Fibroblast of skin of left biceps (primary cell): ENCODE measurements at regions not wholly inside any gene's neighbourhood (a gene's known extent, or its start where the extent isn't known, plus 50 kb on each side); places are given as distances from the start of the nearest gene placed in this dataset.

Experiments
- DNase-seq, 2 experiments: peaks; one replicate each; pipeline ENCODE4 v3.0.0-alpha.2; 2013; ENCODE audit warnings: low read depth in 2 of 2

DNA sequence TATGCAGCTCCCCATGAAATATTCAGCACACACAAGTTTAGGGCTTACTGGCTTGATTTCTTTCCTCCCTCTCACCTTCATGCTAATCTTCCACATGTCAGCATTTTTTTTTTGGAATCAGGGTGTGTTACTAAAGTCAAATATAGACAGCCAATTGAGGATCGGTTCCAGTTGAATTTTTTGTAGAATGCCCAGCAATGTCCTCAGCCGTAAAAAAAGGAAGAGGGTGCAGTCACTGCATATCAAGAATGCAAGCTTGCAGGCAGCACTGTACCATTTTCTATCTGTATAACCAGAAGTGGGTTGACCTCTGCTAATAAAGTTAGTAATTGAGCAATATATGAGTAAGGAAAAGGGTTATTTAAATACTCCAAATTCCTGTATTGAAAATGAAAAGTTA is 51.4 kb upstream of the CHMP2B start:
- no peak for DNase-seq

DNA sequence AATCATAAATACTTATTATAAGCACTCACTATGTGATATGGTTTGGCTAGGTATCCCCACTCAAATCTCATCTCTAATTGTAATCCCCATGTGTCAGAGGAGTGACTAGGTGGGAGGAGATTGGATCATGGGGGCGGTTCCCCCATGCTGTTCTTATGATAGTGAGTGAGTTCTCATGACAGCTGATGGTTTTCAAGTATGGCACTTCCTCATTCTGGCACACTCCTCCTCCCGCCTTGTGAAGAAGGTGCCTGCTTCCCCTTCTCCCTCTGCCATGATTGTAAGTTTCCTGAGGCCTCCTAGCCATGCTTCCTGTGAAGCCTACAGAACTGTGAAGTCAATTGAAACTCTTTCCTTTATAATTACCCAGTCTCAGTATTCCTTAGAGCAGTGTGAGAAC is 53.3 kb upstream of the CHMP2B start:
- no peak for DNase-seq

DNA sequence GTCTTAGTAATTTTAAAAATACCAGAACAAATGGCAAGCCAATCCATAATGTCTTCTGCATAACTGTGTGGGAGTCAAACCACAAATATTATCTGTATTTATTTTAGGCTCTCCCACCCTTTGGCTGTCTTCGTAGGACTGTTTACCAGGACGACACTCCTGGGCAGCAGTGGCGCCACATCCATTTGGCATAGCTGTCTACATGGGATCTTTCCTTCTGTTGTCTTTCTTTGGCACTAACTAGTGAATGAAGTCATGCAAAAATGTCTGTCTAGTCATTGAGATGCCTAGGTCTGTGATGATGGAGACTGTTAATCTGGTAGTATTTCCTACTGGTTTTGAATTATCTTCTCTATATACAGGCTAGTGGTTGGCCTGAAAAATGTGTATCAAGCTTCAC is 54.0 kb upstream of the CHMP2B start:
- DNase-seq, result no peak

DNA sequence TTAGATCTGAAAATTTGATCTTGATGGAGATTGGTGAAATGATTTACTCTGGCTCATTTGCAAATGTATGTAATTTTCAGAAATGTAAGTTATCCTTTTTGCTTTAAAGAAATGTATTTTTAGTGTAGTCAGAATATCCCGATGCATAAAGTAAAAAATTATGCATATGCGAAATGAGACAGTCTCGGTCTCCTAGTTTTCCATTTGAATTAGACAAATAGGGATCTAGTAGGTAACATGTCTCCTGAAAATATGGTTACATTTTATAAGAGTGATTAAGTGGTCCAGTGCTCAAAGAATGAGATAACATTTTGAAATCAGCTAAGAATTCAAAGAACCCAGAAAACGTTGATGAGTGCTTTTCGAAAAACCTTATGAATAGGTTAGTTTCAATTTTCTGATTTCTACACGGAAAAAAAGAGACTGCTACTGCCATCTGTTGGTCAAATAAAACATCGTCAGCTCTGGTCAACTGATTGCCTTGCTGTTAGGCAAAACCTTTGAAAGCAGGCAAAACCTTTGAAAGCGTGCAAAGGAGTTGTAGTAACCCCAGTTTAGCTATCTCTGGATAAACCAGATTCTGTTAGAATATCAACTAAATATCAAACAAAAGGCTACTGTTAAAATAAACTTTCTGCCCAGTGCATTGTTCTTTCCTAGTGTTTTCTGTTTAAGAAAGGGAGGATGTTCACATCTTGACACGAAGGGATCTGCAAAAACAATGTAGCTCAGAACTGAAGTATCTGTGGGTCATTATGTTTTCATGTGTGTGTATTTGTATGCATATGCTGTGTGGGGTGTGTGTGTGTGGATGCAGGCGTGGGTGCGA is 59.3 kb upstream of the CHMP2B start:
- DNase-seq, result peak; percentile 35 to 40

DNA sequence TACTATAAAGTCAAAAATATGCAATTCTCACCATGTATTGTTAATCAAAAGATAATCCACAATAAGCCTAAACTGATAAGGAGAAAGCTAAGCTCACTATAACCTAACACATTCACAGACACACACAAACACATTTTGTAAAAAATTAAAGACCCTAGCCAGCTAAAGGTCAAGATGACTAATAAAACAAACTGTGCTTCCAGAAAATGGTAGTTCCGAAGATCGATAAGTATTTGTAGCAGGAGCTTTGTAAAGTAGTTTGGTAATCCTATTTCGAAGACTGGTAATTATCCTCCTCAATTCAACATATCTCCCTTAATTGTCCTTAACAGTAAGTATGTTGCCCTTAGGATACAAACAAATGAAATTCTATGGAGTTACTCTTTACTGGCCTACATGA is 62.9 kb upstream of the CHMP2B start:
- DNase-seq, result no peak

DNA sequence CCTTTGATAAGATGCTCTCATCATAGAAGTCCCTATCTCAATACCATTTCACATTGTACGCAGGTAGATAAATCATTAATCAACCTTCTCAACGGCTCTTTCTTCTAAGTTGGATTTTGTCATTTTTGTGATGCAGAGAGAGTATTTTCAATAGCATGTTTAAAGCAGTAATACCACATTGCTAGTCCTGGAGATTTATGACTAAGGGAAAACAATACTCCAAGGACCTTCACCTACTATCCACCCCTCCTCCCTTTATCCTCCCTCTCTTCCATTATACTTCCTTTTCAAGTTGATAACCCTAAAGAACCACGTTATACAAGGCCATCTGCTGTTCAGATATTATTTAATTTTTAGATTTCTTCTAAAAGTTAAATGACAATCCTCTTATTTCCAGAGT is 65.3 kb upstream of the CHMP2B start:
- DNase-seq, result no peak

DNA sequence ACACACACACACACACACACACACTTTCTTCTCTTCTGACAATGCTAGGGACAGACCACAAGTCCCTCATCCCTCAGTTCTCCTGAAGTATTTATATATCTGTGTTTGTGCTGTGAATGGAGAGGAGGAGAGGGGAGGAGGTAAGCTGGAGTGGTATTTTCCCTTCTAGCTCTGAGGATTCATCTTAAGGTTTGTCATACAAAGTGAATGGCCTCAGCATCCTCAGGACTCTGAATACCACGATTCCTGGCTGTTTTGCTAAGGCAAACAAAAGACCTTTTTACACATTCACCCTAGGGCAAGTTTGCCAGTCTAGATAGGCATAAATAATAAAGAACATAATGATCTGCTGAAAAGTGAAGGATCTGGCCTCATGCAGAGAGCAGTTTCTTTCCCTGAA is 65.7 kb upstream of the CHMP2B start:
- no peak for DNase-seq

DNA sequence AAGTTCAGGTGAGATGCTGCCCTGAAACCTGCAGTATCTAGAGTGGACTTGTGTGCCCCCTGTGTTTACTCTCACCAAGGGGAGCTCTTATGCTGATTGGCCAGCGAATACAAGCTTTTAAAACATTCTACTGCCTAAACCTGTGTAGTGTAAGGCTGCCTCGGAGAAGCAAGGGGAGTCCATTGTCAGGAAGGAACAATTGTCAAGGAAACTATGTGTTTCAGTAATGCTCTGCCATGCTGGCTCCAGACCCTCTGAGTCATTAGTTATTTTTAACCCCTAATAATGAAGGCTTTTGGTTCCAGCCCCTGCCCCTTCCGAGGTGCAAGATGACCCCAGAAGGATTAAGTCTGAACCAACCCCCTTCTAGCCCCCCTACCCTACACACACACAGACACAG is 66.1 kb upstream of the CHMP2B start:
- no peak for DNase-seq

DNA sequence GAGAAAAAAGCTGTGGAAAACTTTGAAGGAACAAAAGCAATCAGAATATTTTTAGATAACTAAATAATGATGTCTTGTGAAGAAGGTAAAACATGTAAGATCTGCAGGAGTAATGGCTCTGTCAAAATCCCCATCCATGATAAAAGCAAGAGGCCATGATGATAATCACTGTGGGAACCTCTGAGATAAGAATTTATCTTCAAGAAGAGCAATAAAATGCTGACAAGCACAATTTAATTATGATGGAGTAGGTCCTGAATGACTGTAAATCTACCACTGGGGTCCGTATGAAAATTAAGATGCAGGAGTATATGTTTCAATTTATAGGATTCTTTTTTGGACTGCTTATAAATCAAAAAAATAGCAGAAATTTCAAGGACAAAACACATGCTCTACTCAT is 68.3 kb upstream of the CHMP2B start:
- DNase-seq, result no peak

DNA sequence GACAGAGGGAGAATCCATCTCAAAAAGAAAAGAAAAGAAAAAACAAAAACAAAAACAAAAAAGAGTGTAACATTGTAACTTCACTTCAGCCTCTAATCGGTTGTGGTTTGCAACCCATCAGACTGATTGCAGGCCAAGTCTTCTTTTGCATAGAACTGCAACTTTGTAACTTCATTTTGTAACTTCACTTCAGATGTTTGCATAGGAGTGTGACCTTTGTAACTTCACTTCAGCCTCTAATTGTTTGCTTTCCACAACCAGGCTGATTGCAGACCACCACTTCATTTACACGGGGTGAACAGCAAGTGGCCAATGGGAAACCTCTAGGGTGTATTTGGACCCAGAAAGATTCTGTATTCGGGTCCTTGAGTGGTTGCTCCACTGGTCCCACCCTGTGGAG is 79.1 kb upstream of the CHMP2B start:
- DNase-seq, result no peak

DNA sequence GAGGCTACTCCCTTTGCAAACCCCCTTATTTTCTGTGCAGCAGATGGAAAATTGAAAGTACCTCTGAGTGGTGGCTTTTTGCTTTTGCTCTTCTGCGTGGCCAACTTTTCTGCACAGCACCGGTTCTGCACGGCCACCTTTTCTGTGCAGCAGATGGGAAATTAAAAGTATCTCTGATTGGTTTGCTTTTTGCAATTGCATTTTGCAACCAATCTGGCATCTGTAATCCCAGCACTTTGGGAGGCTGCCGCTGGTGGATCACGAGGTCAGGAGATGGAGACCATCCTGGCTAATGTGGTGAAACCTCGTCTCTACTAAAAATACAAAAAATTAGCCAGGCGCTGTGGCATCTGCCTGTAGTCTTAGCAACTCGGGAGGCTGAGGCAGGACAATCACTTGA is 79.5 kb upstream of the CHMP2B start:
- DNase-seq, result no peak

DNA sequence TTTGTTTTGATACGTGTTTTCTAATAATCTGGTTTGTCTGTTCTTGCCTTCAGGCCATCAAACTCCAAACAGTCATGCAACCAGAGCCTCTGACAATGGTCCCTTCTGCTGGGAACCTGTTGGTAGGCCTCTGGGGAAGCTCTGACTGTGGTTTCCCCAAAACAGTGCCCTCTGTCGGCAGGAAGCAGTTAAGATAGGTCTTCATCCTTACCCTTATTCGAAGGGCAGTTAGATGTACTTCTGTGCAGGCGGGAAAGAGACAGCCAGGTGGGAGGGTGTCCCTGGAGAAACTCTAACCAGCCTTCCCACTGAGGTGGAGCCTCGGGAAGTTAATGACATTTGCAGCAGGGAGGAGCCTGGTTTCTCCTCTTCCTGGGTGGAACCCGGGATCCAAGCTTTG is 81.6 kb upstream of the CHMP2B start:
- DNase-seq, result no peak

DNA sequence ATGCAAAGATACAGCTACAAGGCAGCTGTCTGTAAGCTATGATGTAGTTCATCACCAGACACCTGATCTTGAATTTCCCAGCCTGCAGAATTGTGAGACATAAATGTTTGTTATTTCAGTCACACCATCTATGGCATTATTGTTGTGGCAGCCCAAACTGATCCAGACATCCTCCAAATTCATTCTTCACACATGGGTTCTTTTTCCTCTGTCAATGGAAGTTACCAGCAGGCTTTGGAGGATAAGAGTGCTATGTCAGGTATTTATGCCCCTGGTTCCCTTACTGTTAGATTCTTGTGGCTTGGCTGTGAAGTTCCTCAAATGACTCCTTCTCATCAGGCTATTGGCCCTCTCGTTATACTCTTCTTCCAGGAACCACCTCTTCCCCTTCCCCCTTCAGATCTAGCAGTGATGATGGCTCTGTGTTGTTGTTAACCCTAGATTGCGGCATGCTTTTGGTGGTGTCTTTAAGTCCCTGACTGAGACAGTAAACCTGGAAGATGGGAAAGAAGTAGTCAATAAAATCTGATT is 91.0 kb upstream of the CHMP2B start:
- no peak for DNase-seq

DNA sequence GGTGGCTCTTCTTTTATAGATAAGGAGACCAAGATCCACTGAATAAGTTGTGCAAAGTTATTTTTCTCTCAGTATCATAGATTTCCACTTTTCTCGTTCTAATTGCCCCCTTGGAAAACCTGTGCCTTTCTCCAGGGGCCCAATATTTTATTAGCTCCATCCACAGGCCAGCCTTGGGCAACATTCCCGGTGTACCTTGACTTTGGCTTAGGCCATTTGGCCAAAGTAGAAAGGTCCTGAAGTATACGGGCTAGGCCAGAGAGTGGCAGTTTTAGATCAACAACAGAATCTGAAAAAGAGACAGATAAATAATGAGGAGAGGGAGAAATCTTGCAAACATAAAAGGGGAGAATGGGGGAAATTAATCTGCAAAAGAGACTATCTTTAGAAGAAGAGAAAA is 91.7 kb upstream of the CHMP2B start:
- DNase-seq, result no peak

DNA sequence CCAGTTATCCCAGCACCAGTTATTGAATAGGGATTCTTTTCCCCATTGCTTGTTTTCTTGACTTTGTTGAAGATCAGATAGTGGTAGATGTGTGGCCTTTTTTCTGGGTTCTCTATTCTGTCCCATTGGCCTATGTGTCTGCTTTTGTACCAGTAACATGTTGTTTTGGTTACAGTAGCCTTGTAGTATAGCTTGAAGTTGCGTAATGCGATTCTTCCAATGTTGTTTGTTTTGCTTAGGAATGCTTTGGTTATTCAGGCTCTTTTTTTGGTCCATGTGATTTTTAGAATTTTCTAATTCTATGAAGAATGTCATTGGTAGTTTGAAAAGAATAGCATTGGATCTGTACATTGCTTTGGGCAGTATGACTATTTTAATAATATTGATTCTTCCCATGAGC is 94.3 kb upstream of the CHMP2B start:
- DNase-seq, result no peak

DNA sequence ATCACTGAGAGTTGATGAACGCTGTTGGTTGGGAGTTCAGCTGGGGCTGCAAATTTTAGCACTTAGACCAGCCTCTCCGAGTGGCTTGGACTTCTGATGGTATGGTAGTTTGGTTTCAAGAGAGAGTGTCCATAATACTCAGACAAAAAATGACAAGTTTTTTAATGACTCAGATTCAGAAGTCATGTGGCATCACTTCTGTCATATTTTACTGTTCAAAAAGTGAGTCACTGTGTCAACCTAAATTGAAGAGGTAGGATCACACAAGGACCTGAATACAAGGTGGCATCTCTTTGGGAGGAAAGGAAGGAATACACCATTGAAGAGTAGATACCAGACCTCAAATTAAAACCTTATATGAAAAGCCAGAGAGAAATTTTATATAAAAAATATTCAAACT is 99.1 kb upstream of the CHMP2B start:
- DNase-seq, result no peak

DNA sequence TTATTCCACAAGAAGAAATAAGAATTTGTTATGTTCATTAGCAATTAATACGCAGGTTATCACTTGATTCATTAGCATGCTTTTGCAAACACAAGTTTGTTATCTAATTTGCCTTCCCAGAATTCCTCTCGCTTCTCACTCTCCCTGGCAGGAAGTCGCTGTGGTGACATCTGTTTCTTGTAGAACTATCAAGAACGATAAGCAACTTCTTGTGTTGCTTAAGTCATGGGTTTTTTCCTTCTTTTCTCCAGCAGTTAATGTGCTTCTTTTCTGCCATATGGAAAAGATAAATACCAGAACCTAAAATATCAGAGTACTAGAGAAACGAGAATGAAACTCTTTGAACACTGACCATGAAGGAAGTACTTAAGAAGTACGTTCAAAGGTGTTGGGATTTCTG is 99.8 kb upstream of the CHMP2B start:
- DNase-seq, result no peak

DNA sequence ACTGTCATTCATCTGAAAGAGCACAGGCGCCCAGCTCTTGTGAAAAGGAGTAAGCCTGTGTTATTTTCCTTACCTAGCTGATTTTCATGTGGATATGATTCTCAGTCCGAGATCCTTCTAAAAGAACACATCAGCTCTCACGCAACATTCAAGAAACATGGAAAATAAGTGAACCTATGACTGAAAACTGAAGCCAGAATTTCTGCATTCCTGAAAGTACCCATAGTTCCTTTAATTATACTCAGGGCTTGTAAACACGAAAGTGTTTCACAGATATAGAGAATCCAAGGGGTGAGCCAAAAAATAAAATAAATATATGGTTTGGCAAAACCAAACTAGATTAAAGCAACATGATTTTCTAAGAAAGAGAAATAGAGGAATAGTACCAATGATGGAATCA is 100.8 kb upstream of the CHMP2B start:
- DNase-seq, result no peak

DNA sequence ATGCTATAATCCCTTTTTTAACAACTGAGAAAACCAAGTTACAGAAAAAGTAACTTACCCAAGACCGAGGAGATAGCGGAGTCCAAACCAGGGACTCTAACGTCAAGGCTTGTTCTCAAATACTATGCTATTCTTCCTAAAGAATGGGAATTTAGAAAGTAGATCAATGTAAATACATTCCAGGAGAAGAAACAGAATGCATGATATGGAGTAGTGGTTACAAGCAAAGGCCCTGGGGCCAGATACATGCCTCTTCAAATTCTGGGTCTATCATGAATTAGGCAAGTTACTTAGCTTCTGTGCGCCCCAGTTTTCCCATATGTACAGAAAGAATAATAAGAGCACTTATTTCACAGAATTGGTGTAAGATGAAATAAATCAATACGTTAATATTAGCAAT is 102.0 kb upstream of the CHMP2B start:
- DNase-seq, result no peak

DNA sequence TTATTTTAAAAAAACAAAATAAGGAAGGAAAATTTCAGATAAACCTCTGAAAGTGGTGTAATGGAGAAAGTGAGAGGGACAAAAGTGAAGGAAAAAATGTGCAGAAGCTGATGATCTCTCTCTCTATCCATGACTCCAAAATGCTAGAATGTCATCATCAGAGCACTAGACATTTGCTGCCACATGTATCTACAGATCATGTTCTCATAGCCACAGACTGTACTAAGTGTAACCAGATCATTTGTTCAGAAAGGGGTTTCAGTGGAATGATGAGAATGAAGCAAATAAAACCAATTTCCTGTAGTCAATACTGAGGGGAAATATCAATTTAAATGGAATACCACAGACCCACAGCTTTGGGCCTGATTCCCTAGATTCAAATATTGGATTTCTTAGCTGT is 104.3 kb upstream of the CHMP2B start:
- no peak for DNase-seq

DNA sequence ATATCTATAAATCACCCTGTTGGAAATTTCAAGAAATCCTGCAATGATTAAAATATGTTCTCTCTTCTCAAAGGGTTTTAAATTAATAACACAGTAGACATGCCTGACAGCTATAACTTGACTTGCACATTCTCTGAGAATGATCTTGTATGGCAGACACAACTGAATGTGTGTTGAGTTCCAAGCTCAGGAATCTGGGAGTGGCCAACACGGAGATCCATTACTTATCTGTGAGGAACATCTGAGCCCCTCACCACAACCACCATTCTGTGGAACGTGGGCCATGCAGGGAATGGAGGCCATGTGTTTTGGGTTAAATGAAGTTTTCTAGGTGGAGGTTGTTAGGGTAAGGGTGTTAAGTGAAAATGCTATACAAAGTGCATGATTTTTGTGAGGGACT is 105.3 kb upstream of the CHMP2B start:
- DNase-seq, result peak; percentile 10 to 20

DNA sequence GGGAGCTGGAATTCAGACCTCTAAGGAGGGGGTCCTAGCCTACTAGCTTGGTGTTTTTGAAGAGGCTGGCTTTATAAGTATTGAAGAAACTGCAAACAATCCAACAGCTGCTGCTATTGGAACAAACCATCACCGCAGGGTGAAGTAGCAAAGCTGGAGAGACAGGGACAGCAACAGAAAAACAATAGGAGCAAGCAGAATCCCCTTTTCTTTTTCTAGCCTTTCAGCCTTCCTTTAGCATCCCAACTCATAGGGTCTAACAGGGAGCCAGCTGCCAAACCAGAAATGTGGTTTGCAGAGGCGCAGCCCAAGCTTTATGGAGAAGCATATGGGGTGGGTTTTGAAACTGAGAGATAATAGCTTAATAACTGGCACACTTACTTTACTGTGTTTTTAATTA is 106.2 kb upstream of the CHMP2B start:
- no peak for DNase-seq

DNA sequence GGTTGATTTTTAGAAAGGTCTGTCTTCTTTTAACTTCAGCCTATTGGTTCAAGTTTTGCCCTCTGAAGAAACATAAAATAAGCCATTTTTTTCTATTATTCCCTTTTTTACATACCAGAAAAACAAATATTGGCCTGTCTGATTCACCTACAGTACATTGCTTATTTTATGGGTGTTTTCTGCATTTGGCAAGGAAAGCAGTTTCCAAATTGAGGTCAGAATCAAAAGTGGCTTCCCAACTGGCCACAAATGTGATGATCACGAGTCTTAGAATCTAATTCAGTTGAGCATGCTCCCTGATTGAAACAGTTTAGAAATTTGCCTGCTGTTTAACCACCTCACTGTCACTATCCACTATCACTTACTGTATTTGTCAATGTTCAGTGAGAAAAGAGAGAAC is 106.9 kb upstream of the CHMP2B start:
- DNase-seq, result no peak

DNA sequence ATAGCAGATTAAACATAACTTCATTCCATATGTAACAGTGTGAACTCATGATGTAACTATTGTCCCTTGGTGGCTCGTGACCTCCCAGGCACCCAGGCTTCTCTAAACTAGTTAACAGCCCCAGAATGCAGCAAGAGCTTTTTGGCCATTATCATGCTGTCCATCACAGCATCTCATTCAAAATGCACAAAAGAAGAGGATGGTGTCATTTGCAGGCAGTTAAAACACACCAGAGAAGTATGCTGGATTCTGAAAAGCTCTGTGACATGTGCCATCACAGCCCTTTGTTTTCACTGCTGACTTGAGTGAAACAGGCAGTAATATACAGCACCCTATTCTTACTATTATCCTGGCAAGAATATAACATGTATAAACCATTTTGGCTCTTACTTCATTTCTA is 117.6 kb upstream of the CHMP2B start:
- DNase-seq, result no peak
